ENCODE measurements at regions not wholly inside any gene's neighbourhood (a gene's known extent, or its start where the extent isn't known, plus 50 kb on each side); places are given as distances from the start of the nearest gene placed in this dataset.

GRCh38 chr11:106381895-106382294 is 304.4 kb downstream of the AASDHPPT start:
- TF ChIP-seq ZNF770 (CRISPR knock-in tag; IDR thresholded peaks at IDR 0.05) (no peak), CTCF (CRISPR knock-in tag; IDR thresholded peaks at IDR 0.05) (no peak), CBX2 (IDR thresholded peaks at IDR 0.05; ENCODE audit: low read depth, low read length) (no peak), CBX2 (CRISPR knock-in tag; IDR thresholded peaks at IDR 0.05; ENCODE audit: low read depth) (no peak)
